Activated CD8-positive, alpha-beta memory T cell treated with anti-CD3 and anti-CD28 coated beads, Interleukin-2, amount 10 ng/mL, durations not matched to agents 7 days and 5 days (primary cell): ENCODE measurements at regions not wholly inside any gene's neighbourhood (a gene's known extent, or its start where the extent isn't known, plus 50 kb on each side); places are given as distances from the start of the nearest gene placed in this dataset.

Experiments used
- ATAC-seq: fragments of 150-1000 bp; cut with Tn5 transposase; one replicate; pipeline ENCODE4 v1.10.0; 2021; ENCODE audit warnings: moderate library complexity
- CTCF ChIA-PET: fragments of 350-600 bp; sonication (Branson Sonifier 250); formaldehyde crosslinking; loops from one replicate; lab custom pipeline; 2021; ENCODE audit warnings: antibody characterized with exemption; lab: Charles Lee
- DNase-seq: peaks from one replicate; pipeline ENCODE4 v3.0.0-alpha.2; 2020
- H3K27ac Mint-ChIP-seq: one replicate; pipeline ENCODE4 v1.8.0; 2021; ENCODE audit warnings: mild to moderate bottlenecking, mixed read lengths
- H3K27me3 Mint-ChIP-seq: one replicate; pipeline ENCODE4 v1.8.0; 2021; ENCODE audit warnings: mixed read lengths
- H3K36me3 Mint-ChIP-seq: one replicate; pipeline ENCODE4 v1.8.0; 2021; ENCODE audit warnings: mild to moderate bottlenecking, mixed read lengths
- H3K4me1 Mint-ChIP-seq: one replicate; pipeline ENCODE4 v1.8.0; 2021; ENCODE audit warnings: mixed read lengths
- H3K4me3 Mint-ChIP-seq: one replicate; pipeline ENCODE4 v1.8.0; 2021; ENCODE audit warnings: mild to moderate bottlenecking, moderate library complexity, mixed read lengths
- H3K9me3 Mint-ChIP-seq: one replicate; pipeline ENCODE4 v1.8.0; 2022; ENCODE audit warnings: low read depth, mixed read lengths

- Mint-ChIP-seq H3K9me3 (no peaks in the 10 kb centered on the region), H3K4me1 (peaks cover 2% of the 10 kb centered on the region), H3K4me3 (no peak overlapping the region), H3K36me3 (no peaks in the 10 kb centered on the region), H3K27me3 (no peaks in the 10 kb centered on the region), H3K27ac (no peak overlapping the region)
- ATAC-seq: no peak
- no peak for DNase-seq
- CTCF ChIA-PET: no interaction called here
These were observed 195.2 kb downstream of the CENPW start for GRCh38 chr6:126535138-126535537.

- H3K4me1 Mint-ChIP-seq: peaks cover 2% of the 10 kb centered on the region
- H3K27me3 Mint-ChIP-seq: no peaks in the 10 kb centered on the region
- no peaks in the 10 kb centered on the region for H3K9me3 Mint-ChIP-seq
- no peak overlapping the region for H3K27ac Mint-ChIP-seq
- CTCF ChIA-PET: no interaction called here
- H3K36me3 Mint-ChIP-seq: no peaks in the 10 kb centered on the region
- ATAC-seq (no peak), DNase-seq (no peak)
- no peak overlapping the region for H3K4me3 Mint-ChIP-seq
These were observed 195.7 kb downstream of the CENPW start for GRCh38 chr6:126535595-126535994.

GRCh38 chr6:126537061-126537816 lies 197.3 kb downstream of the CENPW start:
- H3K27me3 Mint-ChIP-seq: no peaks in the 10 kb centered on the region
- no peaks in the 10 kb centered on the region for H3K9me3 Mint-ChIP-seq
- H3K4me1 Mint-ChIP-seq: no peaks in the 10 kb centered on the region
- no peak for DNase-seq
- CTCF ChIA-PET: no interaction called here
- H3K36me3 Mint-ChIP-seq: no peaks in the 10 kb centered on the region
- no peak for ATAC-seq
- no peak overlapping the region for H3K4me3 Mint-ChIP-seq
- no peak overlapping the region for H3K27ac Mint-ChIP-seq

GRCh38 chr6:126539022-126539421 lies 199.1 kb downstream of the CENPW start:
- H3K9me3 Mint-ChIP-seq: no peaks in the 10 kb centered on the region
- H3K4me3 Mint-ChIP-seq: no peak overlapping the region
- DNase-seq (no peak), ATAC-seq (no peak)
- no peak overlapping the region for H3K27ac Mint-ChIP-seq
- no peaks in the 10 kb centered on the region for H3K27me3 Mint-ChIP-seq
- H3K36me3 Mint-ChIP-seq: no peaks in the 10 kb centered on the region
- H3K4me1 Mint-ChIP-seq: no peaks in the 10 kb centered on the region
- CTCF ChIA-PET: no interaction called here

- Mint-ChIP-seq H3K36me3 (no peaks in the 10 kb centered on the region), H3K27ac (no peak overlapping the region), H3K27me3 (no peaks in the 10 kb centered on the region), H3K9me3 (no peaks in the 10 kb centered on the region), H3K4me3 (no peak overlapping the region), H3K4me1 (no peaks in the 10 kb centered on the region)
- ATAC-seq: no peak
- no peak for DNase-seq
- CTCF ChIA-PET: no interaction called here
These were observed 200.2 kb downstream of the CENPW start for GRCh38 chr6:126540161-126540560.

- CTCF ChIA-PET: no interaction called here
These were observed 202.0 kb downstream of the CENPW start for GRCh38 chr6:126541806-126542491.

GRCh38 chr6:126546541-126547120 lies 206.7 kb downstream of the CENPW start:
- CTCF ChIA-PET: no interaction called here
- ATAC-seq (no peak), DNase-seq (no peak)
- Mint-ChIP-seq H3K36me3 (no peaks in the 10 kb centered on the region), H3K27ac (no peak overlapping the region), H3K4me1 (no peaks in the 10 kb centered on the region), H3K4me3 (no peak overlapping the region), H3K9me3 (no peaks in the 10 kb centered on the region), H3K27me3 (no peaks in the 10 kb centered on the region)

More at GRCh38 chr6:126541806-126542491, 202.0 kb downstream of the CENPW start:
- Mint-ChIP-seq H3K36me3 (no peaks in the 10 kb centered on the region), H3K4me3 (no peak overlapping the region), H3K9me3 (no peaks in the 10 kb centered on the region), H3K4me1 (no peaks in the 10 kb centered on the region), H3K27me3 (no peaks in the 10 kb centered on the region), H3K27ac (no peak overlapping the region)
- DNase-seq (no peak), ATAC-seq (no peak)

GRCh38 chr6:126548300-126548699 lies 208.4 kb downstream of the CENPW start:
- Mint-ChIP-seq H3K4me3 (no peak overlapping the region), H3K36me3 (no peaks in the 10 kb centered on the region), H3K4me1 (no peaks in the 10 kb centered on the region), H3K27ac (no peak overlapping the region), H3K9me3 (no peaks in the 10 kb centered on the region), H3K27me3 (no peaks in the 10 kb centered on the region)
- CTCF ChIA-PET: no interaction called here
- DNase-seq: no peak
- ATAC-seq: no peak

- H3K36me3 Mint-ChIP-seq: no peaks in the 10 kb centered on the region
- no peak overlapping the region for H3K27ac Mint-ChIP-seq
- CTCF ChIA-PET: no interaction called here
- H3K4me1 Mint-ChIP-seq: no peaks in the 10 kb centered on the region
- no peak for DNase-seq
- no peaks in the 10 kb centered on the region for H3K27me3 Mint-ChIP-seq
- ATAC-seq: no peak
- H3K4me3 Mint-ChIP-seq: no peak overlapping the region
- H3K9me3 Mint-ChIP-seq: no peaks in the 10 kb centered on the region
These were observed 210.4 kb downstream of the CENPW start for GRCh38 chr6:126550323-126550722.

- Mint-ChIP-seq H3K27ac (no peak overlapping the region), H3K4me3 (no peak overlapping the region), H3K9me3 (no peaks in the 10 kb centered on the region), H3K36me3 (no peaks in the 10 kb centered on the region), H3K27me3 (no peaks in the 10 kb centered on the region), H3K4me1 (no peaks in the 10 kb centered on the region)
- DNase-seq (no peak), ATAC-seq (no peak)
- CTCF ChIA-PET: no interaction called here
These were observed 211.9 kb downstream of the CENPW start for GRCh38 chr6:126551832-126552231.

GRCh38 chr6:126553854-126554253 lies 213.9 kb downstream of the CENPW start:
- DNase-seq: no peak
- no peaks in the 10 kb centered on the region for H3K27me3 Mint-ChIP-seq
- no peaks in the 10 kb centered on the region for H3K9me3 Mint-ChIP-seq
- no peaks in the 10 kb centered on the region for H3K4me1 Mint-ChIP-seq
- H3K27ac Mint-ChIP-seq: no peak overlapping the region
- CTCF ChIA-PET: no interaction called here
- no peaks in the 10 kb centered on the region for H3K36me3 Mint-ChIP-seq
- no peak overlapping the region for H3K4me3 Mint-ChIP-seq
- no peak for ATAC-seq

GRCh38 chr6:126570507-126570906 lies 230.6 kb downstream of the CENPW start:
- CTCF ChIA-PET: no interaction called here
- Mint-ChIP-seq H3K27ac (no peak overlapping the region), H3K4me1 (no peaks in the 10 kb centered on the region), H3K9me3 (no peaks in the 10 kb centered on the region), H3K27me3 (no peaks in the 10 kb centered on the region), H3K4me3 (no peak overlapping the region), H3K36me3 (no peaks in the 10 kb centered on the region)
- ATAC-seq: no peak
- no peak for DNase-seq

- ATAC-seq: no peak
- no peak for DNase-seq
- no peak overlapping the region for H3K27ac Mint-ChIP-seq
- CTCF ChIA-PET: no interaction called here
- H3K4me3 Mint-ChIP-seq: no peak overlapping the region
- H3K9me3 Mint-ChIP-seq: no peaks in the 10 kb centered on the region
- H3K4me1 Mint-ChIP-seq: no peaks in the 10 kb centered on the region
- no peaks in the 10 kb centered on the region for H3K36me3 Mint-ChIP-seq
- no peaks in the 10 kb centered on the region for H3K27me3 Mint-ChIP-seq
These were observed 234.4 kb downstream of the CENPW start for GRCh38 chr6:126574301-126574700.

GRCh38 chr6:126581316-126581715 lies 241.4 kb downstream of the CENPW start:
- Mint-ChIP-seq H3K36me3 (no peaks in the 10 kb centered on the region), H3K4me1 (no peaks in the 10 kb centered on the region), H3K27ac (no peak overlapping the region), H3K4me3 (no peak overlapping the region), H3K9me3 (peaks cover 5% of the 10 kb centered on the region), H3K27me3 (no peaks in the 10 kb centered on the region)
- CTCF ChIA-PET: no interaction called here
- DNase-seq (no peak), ATAC-seq (no peak)
